HG03575 (cell line): ENCODE measurements at regions not wholly inside any gene's neighbourhood (a gene's known extent, or its start where the extent isn't known, plus 50 kb on each side); places are given as distances from the start of the nearest gene placed in this dataset.

Experiments used
- ATAC-seq: cut with Tn5 transposase; IDR thresholded peaks from one replicate; pipeline ENCODE4 v1.9.1; 2021; ENCODE audit not compliant: unreplicated experiment, insufficient number of reproducible peaks, low FRiP score; ENCODE audit errors: extremely low read depth

- no peak for ATAC-seq
Measured at GRCh38 chr5:27571681-27572080, 533.3 kb upstream of the CDH9 start.

GRCh38 chr5:27568811-27569210 lies 530.4 kb upstream of the CDH9 start:
- no peak for ATAC-seq

GRCh38 chr5:27561408-27561807 lies 523.0 kb upstream of the CDH9 start:
- ATAC-seq = no peak

GRCh38 chr5:27548484-27548883 lies 510.1 kb upstream of the CDH9 start:
- ATAC-seq = no peak

GRCh38 chr5:27535031-27535557 lies 496.7 kb upstream of the CDH9 start:
- ATAC-seq = no peak

- no peak for ATAC-seq
Measured at GRCh38 chr5:27532305-27532704, 493.9 kb upstream of the CDH9 start.

GRCh38 chr5:27524515-27524914 lies 486.1 kb upstream of the CDH9 start:
- ATAC-seq = no peak

GRCh38 chr5:27523629-27524028 lies 485.2 kb upstream of the CDH9 start:
- ATAC-seq = no peak

GRCh38 chr5:27516437-27516836 lies 478.1 kb upstream of the CDH9 start:
- no peak for ATAC-seq

GRCh38 chr5:27511061-27511460 lies 472.7 kb upstream of the CDH9 start:
- no peak for ATAC-seq

GRCh38 chr5:27503813-27504212 lies 465.4 kb upstream of the CDH9 start:
- ATAC-seq = no peak

- ATAC-seq = no peak
Measured at GRCh38 chr5:27502236-27502635, 463.9 kb upstream of the CDH9 start.

- ATAC-seq = no peak
Measured at GRCh38 chr5:27497491-27497890, 459.1 kb upstream of the CDH9 start.

GRCh38 chr5:27494887-27495286 lies 456.5 kb upstream of the CDH9 start:
- no peak for ATAC-seq

- no peak for ATAC-seq
Measured at GRCh38 chr5:27491746-27492439, 453.5 kb upstream of the CDH9 start.

GRCh38 chr5:27491047-27491446 lies 452.7 kb upstream of the CDH9 start:
- no peak for ATAC-seq

GRCh38 chr5:27489701-27490100 lies 451.3 kb upstream of the CDH9 start:
- no peak for ATAC-seq

GRCh38 chr5:27482663-27483062 lies 444.3 kb upstream of the CDH9 start:
- no peak for ATAC-seq

GRCh38 chr5:27479859-27480258 lies 441.5 kb upstream of the CDH9 start:
- ATAC-seq = no peak

GRCh38 chr5:27477550-27477949 lies 439.2 kb upstream of the CDH9 start:
- no peak for ATAC-seq

GRCh38 chr5:27476356-27476988 lies 438.1 kb upstream of the CDH9 start:
- no peak for ATAC-seq
